Left lung (tissue), 4 donors: ENCODE measurements at regions not wholly inside any gene's neighbourhood (a gene's known extent, or its start where the extent isn't known, plus 50 kb on each side); places are given as distances from the start of the nearest gene placed in this dataset.

Experiments used
- ATAC-seq: fragments of 200-7000 bp; cut with Tn5 transposase; one replicate; pipeline ENCODE4 v1.9.1; 2020; ENCODE audit warnings: moderate library complexity
- DNase-seq, 4 donors: peaks; one replicate each; pipeline ENCODE4 v3.0.0-alpha.2; 2013 to 2020
- H3K27ac ChIP-seq, 2 donors: fragments of 200-600 bp; sonication (generic) in 1 of 2; one replicate each; pipeline versions ENCODE4 v1.5.0 to v1.8.0; 2020 to 2021
- H3K27me3 ChIP-seq, 2 donors: fragments of 200-600 bp; sonication (generic) in 1 of 2; one replicate each; pipeline versions ENCODE4 v1.5.0 to v1.8.0; 2020 to 2021
- H3K36me3 ChIP-seq, 2 donors: fragments of 200-600 bp; sonication (generic) in 1 of 2; one replicate each; pipeline versions ENCODE4 v1.5.0 to v1.8.0; 2020 to 2021
- H3K4me1 ChIP-seq, 2 donors: fragments of 200-600 bp; one replicate each; pipeline ENCODE4 v1.8.0; 2021
- H3K4me3 ChIP-seq, 2 donors: fragments of 200-600 bp; sonication (generic) in 1 of 2; one replicate each; pipeline versions ENCODE4 v1.5.0 to v1.8.0; 2020 to 2021; ENCODE audit warnings: mild to moderate bottlenecking in 1 of 2
- H3K9me3 ChIP-seq, 2 donors: fragments of 200-600 bp; sonication (generic) in 1 of 2; one replicate each; pipeline versions ENCODE4 v1.5.0 to v1.8.0; 2020 to 2021
- CTCF ChIP-seq, 2 donors: fragments of 200-600 bp; sonication (generic) in 1 of 2; IDR thresholded peaks; one replicate each; pipeline versions ENCODE4 v1.5.0 to v1.8.0; 2021; ENCODE audit warnings: antibody characterized with exemption in 2 of 2
- intact Hi-C, 2 donors: fragments of 100-400 bp; cut with DNase I; formaldehyde crosslinking; loops; one replicate each; pipeline versions ENCODE4 v1.11.2 to v1.14.2; 2022
- donor health status: DM: no; HTN: yes; CAD: no.
- donor health status: DM: no; HTN: no; CAD: no.

- no peaks in the 10 kb centered on the region for H3K4me1 ChIP-seq
- DNase-seq = no peak
- H3K9me3 ChIP-seq = no peaks in the 10 kb centered on the region
- no peak for ATAC-seq
- no peaks in the 10 kb centered on the region for H3K36me3 ChIP-seq
- intact Hi-C loops = no loop called here
- no peak overlapping the region for H3K27ac ChIP-seq
- peaks cover 0 to 17% of the 10 kb centered on the region in 2 donors for H3K27me3 ChIP-seq
- no peak overlapping the region for H3K4me3 ChIP-seq
- no peak for TF ChIP-seq CTCF (IDR thresholded peaks at IDR 0.05)
These were observed 169.4 kb downstream of the MINAR1 start for GRCh38 chr15:79601405-79602086.

GRCh38 chr15:79602180-79602579 lies 170.0 kb downstream of the MINAR1 start:
- no peak overlapping the region for H3K27ac ChIP-seq
- peaks cover 0 to 17% of the 10 kb centered on the region in 2 donors for H3K27me3 ChIP-seq
- intact Hi-C loops = no loop called here
- DNase-seq (no peak), ATAC-seq (no peak)
- H3K4me3 ChIP-seq = no peak overlapping the region
- no peak for TF ChIP-seq CTCF (IDR thresholded peaks at IDR 0.05)
- no peaks in the 10 kb centered on the region for H3K4me1 ChIP-seq
- H3K36me3 ChIP-seq = no peaks in the 10 kb centered on the region
- H3K9me3 ChIP-seq = no peaks in the 10 kb centered on the region

GRCh38 chr15:79602731-79603130 lies 170.6 kb downstream of the MINAR1 start:
- no peak for TF ChIP-seq CTCF (IDR thresholded peaks at IDR 0.05)
- H3K4me3 ChIP-seq = no peak overlapping the region
- no peak for DNase-seq
- H3K9me3 ChIP-seq = no peaks in the 10 kb centered on the region
- no peak for ATAC-seq
- no peaks in the 10 kb centered on the region for H3K4me1 ChIP-seq
- no peaks in the 10 kb centered on the region for H3K36me3 ChIP-seq
- H3K27me3 ChIP-seq = peaks cover 0 to 17% of the 10 kb centered on the region in 2 donors
- no peak overlapping the region for H3K27ac ChIP-seq
- intact Hi-C loops = no loop called here

GRCh38 chr15:79606831-79607355 lies 174.8 kb downstream of the MINAR1 start:
- no peak for TF ChIP-seq CTCF (IDR thresholded peaks at IDR 0.05)
- H3K4me1 ChIP-seq = no peaks in the 10 kb centered on the region
- intact Hi-C loops = no loop called here
- DNase-seq (no peak), ATAC-seq (no peak)
- H3K4me3 ChIP-seq = no peak overlapping the region
- H3K27me3 ChIP-seq = peaks cover 0 to 9% of the 10 kb centered on the region in 2 donors
- no peaks in the 10 kb centered on the region for H3K36me3 ChIP-seq
- no peak overlapping the region for H3K27ac ChIP-seq
- H3K9me3 ChIP-seq = no peaks in the 10 kb centered on the region

- Histone ChIP-seq H3K27me3 (peaks cover 0 to 7% of the 10 kb centered on the region in 2 donors), H3K27ac (no peak overlapping the region), H3K4me1 (no peaks in the 10 kb centered on the region), H3K9me3 (no peaks in the 10 kb centered on the region), H3K4me3 (no peak overlapping the region), H3K36me3 (no peaks in the 10 kb centered on the region)
- no peak for ATAC-seq
- no peak for TF ChIP-seq CTCF (IDR thresholded peaks at IDR 0.05)
- intact Hi-C loops = no loop called here
- DNase-seq = no peak
These were observed 176.1 kb downstream of the MINAR1 start for GRCh38 chr15:79608066-79608864.
